PC-9 (cell line): ENCODE measurements at regions not wholly inside any gene's neighbourhood (a gene's known extent, or its start where the extent isn't known, plus 50 kb on each side); places are given as distances from the start of the nearest gene placed in this dataset.

Experiments
- BruUV-seq: library from RNA; stranded (reverse); fragments of 400-500 nt; replicated peaks from 2 replicates; lab custom pipeline; 2021; lab: Mats Ljungman, UMichigan
- CTCF ChIA-PET: fragments of 300-600 bp; sonication (Branson Sonifier 250); formaldehyde crosslinking; loops from one replicate; lab custom pipeline; 2022; ENCODE audit warnings: antibody characterized with exemption; lab: Charles Lee
- POLR2A ChIA-PET: fragments of 300-600 bp; sonication (Branson Sonifier 250); formaldehyde crosslinking; loops from one replicate; lab custom pipeline; 2022; ENCODE audit warnings: antibody characterized with exemption; ENCODE audit not compliant: unreplicated experiment; lab: Charles Lee
- DNase-seq, 2 experiments: peaks; one replicate each; pipeline versions ENCODE4 v3.0.0 to v3.0.0-alpha.2; 2015 to 2022; ENCODE audit warnings: mixed read lengths in 1 of 2
- H2AFZ ChIP-seq: fragments of 200-600 bp; sonication (generic); 2 replicates; pipeline ENCODE4 v1.8.1; 2017; ENCODE audit warnings: antibody characterized with exemption
- H3F3A ChIP-seq: fragments of 200-600 bp; sonication (generic); 2 replicates; pipeline ENCODE4 v1.8.1; 2017; ENCODE audit warnings: antibody characterized with exemption, mild to moderate bottlenecking, low read depth; ENCODE audit not compliant: insufficient read depth
- H3K27ac ChIP-seq: fragments of 200-600 bp; sonication (generic); 2 replicates; pipeline ENCODE4 v1.6.1; 2016; ENCODE audit warnings: mixed run types
- H3K27me3 ChIP-seq: fragments of 200-600 bp; sonication (generic); 2 replicates; pipeline ENCODE4 v1.6.1; 2016; ENCODE audit warnings: low read depth, mixed run types; ENCODE audit not compliant: insufficient read depth
- H3K36me3 ChIP-seq: fragments of 200-600 bp; sonication (generic); 2 replicates; pipeline ENCODE4 v1.6.1; 2016; ENCODE audit warnings: low read depth, mixed run types
- H3K4me1 ChIP-seq: fragments of 200-600 bp; sonication (generic); replicated peaks from 2 replicates; pipeline ENCODE4 v1.6.1; 2016; ENCODE audit warnings: mixed run types; ENCODE audit not compliant: insufficient read depth
- H3K4me2 ChIP-seq: fragments of 200-600 bp; sonication (generic); 2 replicates; pipeline ENCODE4 v1.6.1; 2017; ENCODE audit warnings: mixed run types
- H3K4me3 ChIP-seq: fragments of 200-600 bp; sonication (generic); 2 replicates; pipeline ENCODE4 v1.6.1; 2016; ENCODE audit warnings: mixed run types
- H3K79me2 ChIP-seq: fragments of 200-600 bp; sonication (generic); 2 replicates; pipeline ENCODE4 v1.6.1; 2017; ENCODE audit warnings: low read depth, mixed run types
- H3K9me2 ChIP-seq: fragments of 200-600 bp; sonication (generic); 2 replicates; pipeline ENCODE4 v1.8.1; 2017; ENCODE audit warnings: mild to moderate bottlenecking; ENCODE audit not compliant: insufficient read depth
- H3K9me3 ChIP-seq: fragments of 200-600 bp; sonication (generic); 2 replicates; pipeline ENCODE4 v1.8.1; 2016; ENCODE audit warnings: low read depth; ENCODE audit not compliant: insufficient read depth
- H4K20me1 ChIP-seq: fragments of 200-600 bp; sonication (generic); 2 replicates; pipeline ENCODE4 v1.8.1; 2017; ENCODE audit not compliant: insufficient read depth
- EZH2 ChIP-seq: fragments of 200-600 bp; sonication (generic); IDR thresholded peaks from 2 replicates; pipeline ENCODE4 v1.8.0; 2017; ENCODE audit warnings: antibody characterized with exemption, low read depth
- intact Hi-C: fragments of 100-400 bp; cut with micrococcal nuclease; formaldehyde crosslinking; loops from one replicate; pipeline ENCODE4 v1.10.0; 2022; ENCODE audit not compliant: unreplicated experiment
- TF ChIP-seq, protein P1 (sequence below): fragments of 200-600 bp; sonication (generic); conservative IDR thresholded peaks from 2 replicates; pipeline ENCODE4 v1.6.1; 2017; ENCODE audit warnings: mixed run types, antibody characterized with exemption, mild to moderate bottlenecking, moderate library complexity

DNA sequence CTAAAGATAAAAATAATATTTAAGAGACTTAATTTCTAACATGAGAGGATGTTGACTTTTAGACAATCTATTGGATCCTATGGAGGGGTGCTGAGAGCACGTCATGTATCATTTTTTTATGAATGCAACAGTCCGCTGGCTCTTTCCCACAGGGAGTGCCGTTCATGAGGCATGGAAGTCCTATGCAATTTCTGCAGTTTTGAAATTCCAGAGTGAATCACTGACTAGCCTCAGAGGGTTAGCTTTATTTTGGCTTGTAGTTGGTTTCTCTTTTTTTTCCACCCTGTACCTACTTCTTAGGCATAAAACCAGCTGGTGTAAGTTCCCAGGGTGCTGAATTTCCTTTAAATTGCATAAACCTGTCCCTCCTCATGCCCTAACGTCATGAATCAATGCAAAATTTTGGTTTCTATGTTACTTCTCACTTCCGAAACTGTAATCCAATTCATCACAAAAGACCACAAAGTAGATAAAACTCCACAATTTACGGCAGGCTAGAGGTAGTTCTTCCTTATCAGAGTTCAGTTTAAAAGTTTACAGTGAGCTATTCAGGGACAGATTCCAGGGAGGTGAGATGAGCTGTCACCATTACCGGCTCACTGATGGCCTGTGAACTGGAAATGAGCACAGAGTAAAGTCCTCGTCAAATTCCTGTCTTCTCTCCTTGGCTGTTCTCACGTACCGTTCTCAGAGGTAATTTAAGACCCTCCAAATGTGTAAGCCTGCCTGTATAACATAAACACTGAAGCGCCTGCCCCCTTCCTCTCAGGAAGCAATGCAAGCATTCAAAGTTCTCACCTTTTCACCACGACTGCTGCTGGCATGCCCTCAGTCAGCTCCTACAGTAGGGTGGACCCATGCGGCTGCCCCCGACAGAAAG is 216.6 kb upstream of the SLC10A2 start:
- TF ChIP-seq, protein P1, sequence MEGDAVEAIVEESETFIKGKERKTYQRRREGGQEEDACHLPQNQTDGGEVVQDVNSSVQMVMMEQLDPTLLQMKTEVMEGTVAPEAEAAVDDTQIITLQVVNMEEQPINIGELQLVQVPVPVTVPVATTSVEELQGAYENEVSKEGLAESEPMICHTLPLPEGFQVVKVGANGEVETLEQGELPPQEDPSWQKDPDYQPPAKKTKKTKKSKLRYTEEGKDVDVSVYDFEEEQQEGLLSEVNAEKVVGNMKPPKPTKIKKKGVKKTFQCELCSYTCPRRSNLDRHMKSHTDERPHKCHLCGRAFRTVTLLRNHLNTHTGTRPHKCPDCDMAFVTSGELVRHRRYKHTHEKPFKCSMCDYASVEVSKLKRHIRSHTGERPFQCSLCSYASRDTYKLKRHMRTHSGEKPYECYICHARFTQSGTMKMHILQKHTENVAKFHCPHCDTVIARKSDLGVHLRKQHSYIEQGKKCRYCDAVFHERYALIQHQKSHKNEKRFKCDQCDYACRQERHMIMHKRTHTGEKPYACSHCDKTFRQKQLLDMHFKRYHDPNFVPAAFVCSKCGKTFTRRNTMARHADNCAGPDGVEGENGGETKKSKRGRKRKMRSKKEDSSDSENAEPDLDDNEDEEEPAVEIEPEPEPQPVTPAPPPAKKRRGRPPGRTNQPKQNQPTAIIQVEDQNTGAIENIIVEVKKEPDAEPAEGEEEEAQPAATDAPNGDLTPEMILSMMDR = no peak
- TF ChIP-seq EZH2 = no peak
- Histone ChIP-seq H3K4me2 (peak overlapping the region; percentile 67), H4K20me1 (no peaks in the 10 kb centered on the region), H3F3A (peaks cover 13% of the 10 kb centered on the region), H3K4me3 (peak overlapping the region; percentile 36; the same call in 1 of the 2 replicates), H3K9me2 (no peaks in the 10 kb centered on the region), H3K79me2 (no peaks in the 10 kb centered on the region), H3K9me3 (peaks cover 12% of the 10 kb centered on the region; the same call in 1 of the 2 replicates), H3K4me1 (peaks cover 17% of the 10 kb centered on the region), H2AFZ (peak overlapping the region; percentile 69), H3K36me3 (no peaks in the 10 kb centered on the region), H3K27me3 (no peaks in the 10 kb centered on the region), H3K27ac (peak overlapping the region; percentile 98)
- CTCF ChIA-PET = no interaction called here
- peak; percentile 55 to 98 for DNase-seq
- POLR2A ChIA-PET = interaction anchor here (0.5 to 0.6 kb wide), 2 partner anchors 725 to 1440 kb away, joined by 3 to 7 read pairs; no protein-coding TSS in a partner anchor
- BruUV-seq = no TSS peak
- intact Hi-C loops = loop anchor here (2.0 kb wide), 1 partner anchor 372 kb away; no protein-coding TSS in a partner anchor

DNA sequence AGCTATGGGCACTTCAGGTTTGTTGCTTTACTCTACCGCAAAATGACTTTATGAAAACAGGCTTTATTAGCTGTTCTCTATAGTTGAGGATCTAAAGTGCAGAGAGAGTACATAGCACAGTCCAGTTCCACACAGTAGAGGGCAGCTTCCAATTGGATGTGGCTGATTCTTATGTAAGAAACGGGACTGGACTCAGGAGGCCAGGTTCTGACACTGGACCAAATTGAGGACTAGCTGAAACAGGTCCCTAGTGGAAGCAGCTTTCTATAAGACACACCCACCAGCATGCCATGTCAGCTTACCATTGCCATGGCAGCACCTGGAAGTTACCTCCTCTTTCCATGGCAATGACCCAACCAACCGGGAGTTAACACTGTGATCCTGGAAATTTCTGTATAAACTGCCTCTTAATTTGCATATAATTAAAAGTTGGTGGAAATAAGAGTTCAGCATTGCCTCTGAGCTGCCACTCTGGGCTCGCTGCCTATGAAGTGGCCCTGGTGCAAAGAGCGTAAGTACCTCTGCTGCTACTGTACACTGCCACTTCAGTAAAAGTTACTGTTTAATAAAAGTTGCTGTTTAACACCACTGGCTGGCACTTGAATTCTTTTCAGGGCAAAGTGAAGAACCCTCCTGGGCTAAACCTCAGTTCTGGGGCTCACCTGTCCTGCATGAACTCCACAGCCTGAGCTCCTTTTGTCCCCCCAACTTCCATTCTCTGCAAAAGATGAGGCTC is 211.9 kb upstream of the SLC10A2 start:
- DNase-seq = no peak
- Histone ChIP-seq H3K9me3 (peaks cover 11% of the 10 kb centered on the region; the same call in 1 of the 2 replicates), H3K36me3 (no peaks in the 10 kb centered on the region), H3K9me2 (no peaks in the 10 kb centered on the region), H3K27ac (no peak overlapping the region), H3K4me1 (peaks cover 10% of the 10 kb centered on the region), H4K20me1 (no peaks in the 10 kb centered on the region), H3K4me3 (no peak overlapping the region), H3K79me2 (no peaks in the 10 kb centered on the region), H3K4me2 (no peak overlapping the region), H3K27me3 (no peaks in the 10 kb centered on the region), H3F3A (peaks cover 9% of the 10 kb centered on the region), H2AFZ (no peak overlapping the region)
- BruUV-seq = no TSS peak
- POLR2A ChIA-PET = no interaction called here
- intact Hi-C loops = no loop called here
- CTCF ChIA-PET = no interaction called here
- no peak for TF ChIP-seq EZH2
- TF ChIP-seq, protein P1 = no peak

DNA sequence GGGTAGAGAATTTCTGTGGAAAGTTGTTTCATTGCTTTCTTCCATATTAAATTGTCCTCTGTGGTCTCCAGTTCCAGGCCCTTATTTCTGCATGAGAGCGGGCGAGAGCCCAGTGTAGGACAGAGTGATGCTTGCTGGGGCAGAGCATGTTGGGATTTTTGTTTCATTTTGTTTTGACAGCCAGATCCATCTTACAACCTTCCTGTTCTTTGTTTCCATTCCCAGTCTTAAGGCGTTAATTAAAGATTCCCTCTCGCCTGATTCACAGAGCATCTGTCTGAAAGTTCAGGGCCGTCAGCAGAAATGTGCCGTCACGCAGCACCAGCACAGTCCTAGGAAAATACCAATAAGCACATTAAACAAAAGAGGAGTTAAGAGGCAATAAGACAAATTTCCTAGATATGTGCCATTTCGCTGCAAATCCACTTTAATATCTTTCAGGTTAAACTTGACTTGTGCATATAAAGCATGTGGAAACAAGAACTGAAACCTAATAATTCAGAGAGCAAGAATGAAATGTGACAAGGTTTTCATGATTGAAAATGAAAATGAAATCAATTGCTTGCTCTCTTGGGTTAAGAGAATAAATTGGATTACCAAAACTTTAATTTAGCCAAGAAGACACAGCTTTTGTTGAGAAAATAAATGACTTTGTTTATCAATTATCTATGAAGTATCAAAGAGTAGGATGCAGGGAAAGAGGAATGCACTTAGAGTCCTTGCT is 210.7 kb upstream of the SLC10A2 start:
- Histone ChIP-seq H4K20me1 (no peaks in the 10 kb centered on the region), H2AFZ (no peak overlapping the region), H3K27ac (no peak overlapping the region), H3K4me3 (no peak overlapping the region), H3K36me3 (no peaks in the 10 kb centered on the region), H3K9me3 (peaks cover 8% of the 10 kb centered on the region; the same call in 1 of the 2 replicates), H3K79me2 (no peaks in the 10 kb centered on the region), H3F3A (peaks cover under 1% of the 10 kb centered on the region; the same call in 1 of the 2 replicates), H3K4me1 (peaks cover 9% of the 10 kb centered on the region), H3K27me3 (no peaks in the 10 kb centered on the region), H3K9me2 (no peaks in the 10 kb centered on the region), H3K4me2 (no peak overlapping the region)
- DNase-seq = no peak
- POLR2A ChIA-PET = no interaction called here
- TF ChIP-seq, protein P1 = no peak
- no peak for TF ChIP-seq EZH2
- BruUV-seq = no TSS peak
- CTCF ChIA-PET = no interaction called here
- intact Hi-C loops = no loop called here
